ENCODE measurements at regions not wholly inside any gene's neighbourhood (a gene's known extent, or its start where the extent isn't known, plus 50 kb on each side); places are given as distances from the start of the nearest gene placed in this dataset.

DNA sequence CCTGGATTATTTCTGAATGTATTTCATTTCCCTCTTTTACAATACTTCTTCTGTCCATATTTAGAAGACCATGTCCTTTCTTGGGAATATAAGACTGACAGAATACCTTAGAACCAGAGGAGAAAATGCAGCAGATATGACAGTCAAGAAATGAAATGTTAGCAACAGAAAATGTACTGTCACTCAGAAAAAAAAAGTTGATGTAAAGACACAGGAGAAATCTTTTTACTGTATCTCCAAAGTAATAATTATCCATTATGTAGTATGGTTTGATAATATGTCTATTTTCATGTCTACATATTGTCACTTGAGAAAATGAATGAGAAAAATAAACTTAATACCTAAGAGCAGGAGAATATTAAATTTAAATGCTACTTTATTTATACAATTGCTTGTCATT, 652.1 kb downstream of the GABRG2 start:
- DNase-seq (ENCODE audit: low spot score): no peak
- in situ Hi-C loops (cut with MboI; ENCODE audit: low pct_unique_long_range_greater_than_20kb, low sequenced_read_pairs, unreplicated experiment): no loop called here

DNA sequence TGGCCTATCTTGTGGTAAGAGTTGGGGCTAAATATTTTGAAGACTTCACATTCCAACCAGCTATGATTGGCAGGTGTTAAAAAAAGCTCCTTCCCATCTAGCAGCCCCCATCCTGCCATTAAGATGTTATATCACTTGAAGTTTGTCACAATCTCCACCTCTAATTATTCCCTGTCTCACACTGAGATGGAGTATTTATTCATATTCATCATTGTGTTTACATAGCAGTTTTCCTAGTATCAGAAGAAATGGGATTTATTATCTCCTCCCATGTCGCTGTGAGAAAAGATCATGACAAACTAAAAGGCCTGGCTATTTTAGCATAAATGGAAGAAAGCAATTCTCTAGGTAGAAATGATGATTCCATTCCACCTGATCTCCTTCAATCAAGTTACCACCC, 653.6 kb downstream of the GABRG2 start:
- no peak for DNase-seq (ENCODE audit: low spot score)
- TF ChIP-seq, protein P1, sequence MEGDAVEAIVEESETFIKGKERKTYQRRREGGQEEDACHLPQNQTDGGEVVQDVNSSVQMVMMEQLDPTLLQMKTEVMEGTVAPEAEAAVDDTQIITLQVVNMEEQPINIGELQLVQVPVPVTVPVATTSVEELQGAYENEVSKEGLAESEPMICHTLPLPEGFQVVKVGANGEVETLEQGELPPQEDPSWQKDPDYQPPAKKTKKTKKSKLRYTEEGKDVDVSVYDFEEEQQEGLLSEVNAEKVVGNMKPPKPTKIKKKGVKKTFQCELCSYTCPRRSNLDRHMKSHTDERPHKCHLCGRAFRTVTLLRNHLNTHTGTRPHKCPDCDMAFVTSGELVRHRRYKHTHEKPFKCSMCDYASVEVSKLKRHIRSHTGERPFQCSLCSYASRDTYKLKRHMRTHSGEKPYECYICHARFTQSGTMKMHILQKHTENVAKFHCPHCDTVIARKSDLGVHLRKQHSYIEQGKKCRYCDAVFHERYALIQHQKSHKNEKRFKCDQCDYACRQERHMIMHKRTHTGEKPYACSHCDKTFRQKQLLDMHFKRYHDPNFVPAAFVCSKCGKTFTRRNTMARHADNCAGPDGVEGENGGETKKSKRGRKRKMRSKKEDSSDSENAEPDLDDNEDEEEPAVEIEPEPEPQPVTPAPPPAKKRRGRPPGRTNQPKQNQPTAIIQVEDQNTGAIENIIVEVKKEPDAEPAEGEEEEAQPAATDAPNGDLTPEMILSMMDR (IDR thresholded peaks at IDR 0.05; ENCODE audit: extremely low read depth, insufficient read depth, missing control alignments): no peak
- in situ Hi-C loops (cut with MboI; ENCODE audit: low pct_unique_long_range_greater_than_20kb, low sequenced_read_pairs, unreplicated experiment): no loop called here

More for the DNA sequence above, 652.1 kb downstream of the GABRG2 start:
- TF ChIP-seq, protein P1 (IDR thresholded peaks at IDR 0.05; ENCODE audit: extremely low read depth, insufficient read depth, missing control alignments): no peak

- DNase-seq (ENCODE audit: low spot score): no peak
- in situ Hi-C loops (cut with MboI; ENCODE audit: low pct_unique_long_range_greater_than_20kb, low sequenced_read_pairs, unreplicated experiment): no loop called here
- TF ChIP-seq, protein P1 (IDR thresholded peaks at IDR 0.05; ENCODE audit: extremely low read depth, insufficient read depth, missing control alignments): no peak
Observed at GRCh38 chr5:162752612-162753011, 684.8 kb upstream of the CCNG1 start.

DNA sequence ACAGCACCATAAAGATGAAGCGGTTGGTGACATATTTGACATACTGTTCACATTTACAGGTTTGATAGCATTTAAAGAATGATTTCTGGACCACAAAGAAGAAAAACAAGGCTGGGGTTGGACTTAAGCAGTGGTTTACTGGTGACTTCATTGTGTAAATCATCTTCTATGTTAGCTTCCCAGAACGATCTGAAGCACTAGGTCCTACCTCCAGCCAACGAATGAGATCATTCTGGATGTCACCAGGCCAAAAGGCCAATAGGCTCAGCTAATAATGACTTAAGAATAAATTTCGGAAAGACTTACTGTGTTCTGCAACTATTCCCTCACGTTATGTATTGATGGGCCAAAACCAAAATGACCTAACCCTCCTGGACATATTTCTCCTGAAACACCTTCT, 675.3 kb upstream of the CCNG1 start:
- in situ Hi-C loops (cut with MboI; ENCODE audit: low pct_unique_long_range_greater_than_20kb, low sequenced_read_pairs, unreplicated experiment): no loop called here
- TF ChIP-seq, protein P1 (IDR thresholded peaks at IDR 0.05; ENCODE audit: extremely low read depth, insufficient read depth, missing control alignments): no peak
- no peak for DNase-seq (ENCODE audit: low spot score)

GRCh38 chr5:162769019-162769418, 668.4 kb upstream of the CCNG1 start:
- TF ChIP-seq, protein P1 (IDR thresholded peaks at IDR 0.05; ENCODE audit: extremely low read depth, insufficient read depth, missing control alignments): no peak
- DNase-seq (ENCODE audit: low spot score): no peak
- in situ Hi-C loops (cut with MboI; ENCODE audit: low pct_unique_long_range_greater_than_20kb, low sequenced_read_pairs, unreplicated experiment): no loop called here

DNA sequence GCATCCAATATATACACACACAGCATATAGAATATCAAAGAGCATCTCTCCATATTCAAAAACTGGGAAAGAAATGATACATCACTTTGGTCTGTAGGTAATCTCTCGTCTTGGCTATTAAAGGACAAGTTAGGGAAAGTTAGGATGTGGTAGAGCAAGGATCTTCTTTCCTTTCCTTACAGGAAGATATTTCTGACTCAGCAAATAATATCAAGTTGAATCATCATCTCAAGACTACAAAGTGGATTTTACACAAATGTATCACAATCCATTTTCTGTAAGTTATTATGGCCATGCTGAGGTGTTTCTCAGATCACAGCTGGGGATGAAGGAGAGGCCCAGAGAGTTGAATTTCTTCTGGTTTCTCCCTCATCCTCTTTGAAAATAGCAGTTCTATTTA, 651.7 kb upstream of the CCNG1 start:
- in situ Hi-C loops (cut with MboI; ENCODE audit: low pct_unique_long_range_greater_than_20kb, low sequenced_read_pairs, unreplicated experiment): no loop called here
- TF ChIP-seq, protein P1 (IDR thresholded peaks at IDR 0.05; ENCODE audit: extremely low read depth, insufficient read depth, missing control alignments): no peak
- DNase-seq (ENCODE audit: low spot score): no peak

DNA sequence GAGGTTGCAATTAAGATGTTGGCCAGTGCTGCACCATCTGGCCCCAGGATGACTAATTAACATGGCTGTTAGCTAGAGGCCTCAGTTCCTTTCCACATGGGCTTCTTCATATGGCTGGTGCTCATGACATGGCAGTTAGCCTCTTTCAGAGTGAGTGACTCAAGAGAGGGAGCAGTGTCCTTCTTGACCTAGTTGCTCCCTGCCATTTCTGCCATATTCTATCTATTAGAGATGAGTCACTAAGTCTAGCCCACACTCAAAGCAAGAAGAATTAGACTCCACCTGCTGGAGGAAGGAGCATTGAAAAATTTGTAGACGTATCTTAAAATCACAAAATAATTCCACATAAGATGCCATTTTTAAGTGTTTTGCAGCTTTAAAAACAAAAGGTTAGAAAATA, 651.2 kb upstream of the CCNG1 start:
- no peak for DNase-seq (ENCODE audit: low spot score)
- in situ Hi-C loops (cut with MboI; ENCODE audit: low pct_unique_long_range_greater_than_20kb, low sequenced_read_pairs, unreplicated experiment): no loop called here
- TF ChIP-seq, protein P1 (IDR thresholded peaks at IDR 0.05; ENCODE audit: extremely low read depth, insufficient read depth, missing control alignments): no peak
